SH-SY5Y (cell line): ENCODE measurements at regions not wholly inside any gene's neighbourhood (a gene's known extent, or its start where the extent isn't known, plus 50 kb on each side); places are given as distances from the start of the nearest gene placed in this dataset.

Source experiments
- GATA2 ChIP-seq: IDR thresholded peaks from 2 replicates; pipeline ENCODE4 v1.6.1; 2011; ENCODE audit warnings: mild to moderate bottlenecking, low read depth, low read length
- GATA3 ChIP-seq: IDR thresholded peaks from 2 replicates; pipeline ENCODE4 v1.6.1; 2011; ENCODE audit warnings: low read depth, mild to moderate bottlenecking, low read length, moderate library complexity

GRCh38 chr10:56068040-56068439 is 293.0 kb downstream of the ZWINT start:
- no peak for TF ChIP-seq GATA3
- no peak for TF ChIP-seq GATA2
